GM12878 (cell line): ENCODE measurements at regions not wholly inside any gene's neighbourhood (a gene's known extent, or its start where the extent isn't known, plus 50 kb on each side); places are given as distances from the start of the nearest gene placed in this dataset.

Source experiments
- ATAC-seq: fragments of 200-7000 bp; cut with Tn5 transposase; 3 replicates; pipeline ENCODE4 v1.9.1; 2020; ENCODE audit warnings: mild to moderate bottlenecking, moderate library complexity
- BruUV-seq: library from RNA; stranded (reverse); fragments of 400-500 nt; replicated peaks from 2 replicates; lab custom pipeline; 2021; lab: Mats Ljungman, UMichigan
- CTCF ChIA-PET: fragments of 300-600 bp; sonication (Branson Sonifier 250); formaldehyde crosslinking; extraction: SDS; loops from one replicate; lab custom pipeline; 2021; ENCODE audit warnings: inconsistent platforms; lab: Yijun Ruan, JAX
- POLR2A ChIA-PET: fragments of 350-600 bp; formaldehyde crosslinking; extraction: SDS; loops from one replicate; lab custom pipeline; 2021; ENCODE audit warnings: inconsistent platforms; lab: Charles Lee
- RAD21 ChIA-PET: fragments of 300-600 bp; sonication (Branson Sonifier 250); formaldehyde crosslinking; loops from one replicate; lab custom pipeline; 2023; ENCODE audit warnings: antibody characterized with exemption; ENCODE audit not compliant: unreplicated experiment; lab: Charles Lee
- SMC1A ChIA-PET: fragments of 300-600 bp; sonication (Branson Sonifier 250); formaldehyde crosslinking; loops from one replicate; lab custom pipeline; 2023; ENCODE audit not compliant: unreplicated experiment, uncharacterized antibody; lab: Charles Lee
- DNase-seq: peaks from one replicate; pipeline ENCODE4 v3.0.0-alpha.2; 2011; ENCODE audit warnings: low read depth, low spot score
- FAIRE-seq: peaks from 3 replicates; lab custom pipeline; 2011; peaks lifted over from hg19 to GRCh38; lab: Jason Lieb, UNC
- H2AFZ ChIP-seq: 2 replicates; pipeline ENCODE4 v1.6.0; 2011; ENCODE audit warnings: low read depth, low read length, control low read depth; ENCODE audit not compliant: control insufficient read depth
- H3K27ac ChIP-seq: 2 replicates; pipeline ENCODE4 v1.5.1; 2011; ENCODE audit warnings: control low read depth; ENCODE audit not compliant: control insufficient read depth, insufficient read depth
- H3K27me3 ChIP-seq, 2 experiments: replicated peaks in 1 of 2; 2 replicates each; pipeline versions ENCODE4 v1.6.0 to v1.6.1; 2011; ENCODE audit warnings: low read length in 1 of 2; ENCODE audit not compliant: control insufficient read depth in 2 of 2, insufficient read depth in 2 of 2
- H3K36me3 ChIP-seq, 2 experiments: 2 replicates each; pipeline ENCODE4 v1.5.1; 2011; ENCODE audit warnings: low read length in 1 of 2; ENCODE audit not compliant: control insufficient read depth in 2 of 2, insufficient read depth in 2 of 2
- H3K4me1 ChIP-seq: 2 replicates; pipeline ENCODE4 v1.6.1; 2011; ENCODE audit warnings: mild to moderate bottlenecking, low read length, moderate library complexity, mixed read lengths; ENCODE audit not compliant: control insufficient read depth, insufficient read depth
- H3K4me2 ChIP-seq: 2 replicates; pipeline ENCODE4 v1.6.0; 2011; ENCODE audit warnings: control low read depth; ENCODE audit not compliant: control insufficient read depth, insufficient read depth
- H3K4me3 ChIP-seq: fragments of 200-600 bp; sonication (generic); 2 replicates; pipeline ENCODE4 v1.5.1; 2016
- H3K79me2 ChIP-seq: 2 replicates; pipeline ENCODE4 v1.6.0; 2011; ENCODE audit warnings: low read length; ENCODE audit not compliant: control insufficient read depth, insufficient read depth
- H3K9ac ChIP-seq: 2 replicates; pipeline ENCODE4 v1.8.0; 2011; ENCODE audit warnings: low read length, control low read depth, mixed read lengths; ENCODE audit not compliant: control insufficient read depth, insufficient read depth
- H3K9me3 ChIP-seq: replicated peaks from 3 replicates; pipeline ENCODE4 v1.5.1; 2011; ENCODE audit warnings: mild to moderate bottlenecking, low read length; ENCODE audit not compliant: control insufficient read depth, insufficient read depth
- H4K20me1 ChIP-seq: 2 replicates; pipeline ENCODE4 v1.6.0; 2011; ENCODE audit not compliant: control insufficient read depth, insufficient read depth
- BCL11A ChIP-seq: IDR thresholded peaks from 2 replicates; pipeline ENCODE4 v1.6.1; 2011; ENCODE audit warnings: low read depth, low read length
- CREM ChIP-seq: IDR thresholded peaks from 2 replicates; pipeline ENCODE4 v1.6.1; 2014; ENCODE audit warnings: antibody characterized with exemption, low read depth
- EZH2 ChIP-seq: IDR thresholded peaks from 2 replicates; pipeline ENCODE4 v1.6.1; 2012; ENCODE audit warnings: low read depth, mild to moderate bottlenecking, control low read depth, inconsistent platforms, low read length, borderline replicate concordance; ENCODE audit not compliant: control insufficient read depth
- HCFC1 ChIP-seq: fragments of 150-350 bp; IDR thresholded peaks from 2 replicates; pipeline ENCODE4 v1.6.1; 2014; ENCODE audit warnings: low read length
- KLF5 ChIP-seq: fragments of 450-650 bp; IDR thresholded peaks from 2 replicates; pipeline ENCODE4 v1.6.1; 2014; ENCODE audit warnings: mild to moderate bottlenecking; ENCODE audit not compliant: partially characterized antibody
- MYC ChIP-seq: IDR thresholded peaks from 2 replicates; pipeline ENCODE4 v1.6.1; 2011; ENCODE audit warnings: mild to moderate bottlenecking, low read length, moderate library complexity, inconsistent platforms; ENCODE audit not compliant: insufficient read depth, insufficient replicate concordance, insufficient read length, severe bottlenecking
- RAD51 ChIP-seq: fragments of 450-650 bp; IDR thresholded peaks from 2 replicates; pipeline ENCODE4 v1.6.1; 2016; ENCODE audit warnings: moderate library complexity, mild to moderate bottlenecking, inconsistent platforms
- RELA ChIP-seq: fragments of 450-650 bp; IDR thresholded peaks from 2 replicates; pipeline ENCODE4 v1.8.0; 2014; ENCODE audit warnings: borderline replicate concordance; ENCODE audit not compliant: partially characterized antibody
- SIX5 ChIP-seq: IDR thresholded peaks from 2 replicates; pipeline ENCODE4 v1.6.1; 2011; ENCODE audit warnings: mild to moderate bottlenecking, low read depth, low read length, moderate library complexity; ENCODE audit not compliant: severe bottlenecking
- SP1 ChIP-seq: IDR thresholded peaks from one replicate; pipeline ENCODE4 v1.6.1; 2011; ENCODE audit warnings: low read depth, low read length
- ZNF207 ChIP-seq: fragments of 450-650 bp; IDR thresholded peaks from 2 replicates; pipeline ENCODE4 v1.6.1; 2014; ENCODE audit warnings: antibody characterized with exemption, mild to moderate bottlenecking, borderline replicate concordance
- WGBS: methylation state at CpG from one replicate; pipeline ENCODE4 v1.1.6; 2016; ENCODE audit warnings: low lambda C conversion rate; ENCODE audit not compliant: insufficient replicate concordance, insufficient coverage; ENCODE audit errors: missing lambda C conversion rate; 5-methylcytosine and 5-hydroxymethylcytosine counted together
- in situ Hi-C: fragments of 300-500 bp; cut with MboI; formaldehyde crosslinking; loops from 9 replicates; pipeline ENCODE4 v1.14.3; 2018; ENCODE audit warnings: mixed read lengths
- intact Hi-C: fragments of 100-400 bp; cut with micrococcal nuclease; formaldehyde crosslinking; loops from one replicate; pipeline ENCODE4 v1.14.2; 2022; ENCODE audit not compliant: unreplicated experiment
- TF ChIP-seq, protein P1 (sequence below): IDR thresholded peaks from 2 replicates; pipeline ENCODE4 v1.6.1; 2011; ENCODE audit warnings: borderline replicate concordance, low read depth, mild to moderate bottlenecking, moderate library complexity, mixed read lengths, low read length; ENCODE audit not compliant: insufficient read depth; ENCODE audit errors: extremely low read length
- TF ChIP-seq, protein P2 (sequence below): fragments of 450-650 bp; IDR thresholded peaks from 2 replicates; pipeline ENCODE4 v1.6.1; 2014; ENCODE audit warnings: mild to moderate bottlenecking
- TF ChIP-seq, protein P3 (sequence below): IDR thresholded peaks from 2 replicates; pipeline ENCODE4 v1.6.1; 2012; ENCODE audit warnings: low read depth, low read length, improper control_type of control experiment
- TF ChIP-seq, protein P4 (sequence below): IDR thresholded peaks from 2 replicates; pipeline ENCODE4 v1.6.1; 2012; ENCODE audit warnings: low read depth, low read length, improper control_type of control experiment

DNA sequence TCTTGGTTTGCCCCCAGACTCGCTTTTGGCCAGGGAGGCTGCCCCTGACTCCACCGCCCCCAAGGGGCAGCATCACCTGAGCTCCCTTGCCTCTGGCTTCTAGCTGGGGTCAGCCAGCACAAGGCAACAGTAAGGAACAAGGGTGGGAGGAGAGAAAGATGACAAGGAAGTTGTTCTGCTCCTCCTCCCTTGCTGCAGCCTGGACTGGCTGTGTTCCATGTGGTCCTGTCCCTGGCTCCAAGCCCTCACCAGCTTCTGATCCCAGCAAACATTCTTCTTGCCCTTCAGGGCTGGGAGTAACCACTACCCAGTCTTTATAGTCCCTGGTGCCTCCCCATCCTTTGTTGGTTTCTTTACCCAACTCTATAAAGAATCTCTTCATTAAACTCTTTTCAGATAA lies 100.3 kb upstream of the SPIN1 start:
- RAD21 ChIA-PET: no interaction called here
- no peak overlapping the region for H3K4me2 ChIP-seq
- H3K4me1 ChIP-seq: no peaks in the 10 kb centered on the region
- no peak overlapping the region for H3K4me3 ChIP-seq
- CTCF ChIA-PET: no interaction called here
- BruUV-seq: no TSS peak
- no peaks in the 10 kb centered on the region for H3K79me2 ChIP-seq
- intact Hi-C loops: no loop called here
- POLR2A ChIA-PET: interaction anchor here (0.6 kb wide), 1 partner anchor 97 kb away, joined by 4 read pairs; no protein-coding TSS in a partner anchor
- DNase-seq (no peak), ATAC-seq (no peak), FAIRE-seq (no peak)
- no peak overlapping the region for H3K27ac ChIP-seq
- WGBS: 0% methylated on average over 2 of the region's 2 CpGs
- no peaks in the 10 kb centered on the region for H3K36me3 ChIP-seq
- H4K20me1 ChIP-seq: no peaks in the 10 kb centered on the region
- no peak overlapping the region for H2AFZ ChIP-seq
- in situ Hi-C loops: no loop called here
- H3K27me3 ChIP-seq: no peaks in the 10 kb centered on the region
- no peak overlapping the region for H3K9ac ChIP-seq
- no peaks in the 10 kb centered on the region; the same call in 2 of the 3 replicates for H3K9me3 ChIP-seq
- SMC1A ChIA-PET: no interaction called here
- TF ChIP-seq KLF5 (no peak), HCFC1 (no peak), MYC (no peak), RAD51 (no peak), CREM (no peak), ZNF207 (no peak), RELA (no peak), SP1 (no peak), EZH2 (no peak), BCL11A (no peak), SIX5 (no peak)
- TF ChIP-seq, protein P1, sequence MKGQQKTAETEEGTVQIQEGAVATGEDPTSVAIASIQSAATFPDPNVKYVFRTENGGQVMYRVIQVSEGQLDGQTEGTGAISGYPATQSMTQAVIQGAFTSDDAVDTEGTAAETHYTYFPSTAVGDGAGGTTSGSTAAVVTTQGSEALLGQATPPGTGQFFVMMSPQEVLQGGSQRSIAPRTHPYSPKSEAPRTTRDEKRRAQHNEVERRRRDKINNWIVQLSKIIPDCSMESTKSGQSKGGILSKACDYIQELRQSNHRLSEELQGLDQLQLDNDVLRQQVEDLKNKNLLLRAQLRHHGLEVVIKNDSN: no peak
- TF ChIP-seq, protein P2, sequence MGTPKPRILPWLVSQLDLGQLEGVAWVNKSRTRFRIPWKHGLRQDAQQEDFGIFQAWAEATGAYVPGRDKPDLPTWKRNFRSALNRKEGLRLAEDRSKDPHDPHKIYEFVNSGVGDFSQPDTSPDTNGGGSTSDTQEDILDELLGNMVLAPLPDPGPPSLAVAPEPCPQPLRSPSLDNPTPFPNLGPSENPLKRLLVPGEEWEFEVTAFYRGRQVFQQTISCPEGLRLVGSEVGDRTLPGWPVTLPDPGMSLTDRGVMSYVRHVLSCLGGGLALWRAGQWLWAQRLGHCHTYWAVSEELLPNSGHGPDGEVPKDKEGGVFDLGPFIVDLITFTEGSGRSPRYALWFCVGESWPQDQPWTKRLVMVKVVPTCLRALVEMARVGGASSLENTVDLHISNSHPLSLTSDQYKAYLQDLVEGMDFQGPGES: no peak
- TF ChIP-seq, protein P3, sequence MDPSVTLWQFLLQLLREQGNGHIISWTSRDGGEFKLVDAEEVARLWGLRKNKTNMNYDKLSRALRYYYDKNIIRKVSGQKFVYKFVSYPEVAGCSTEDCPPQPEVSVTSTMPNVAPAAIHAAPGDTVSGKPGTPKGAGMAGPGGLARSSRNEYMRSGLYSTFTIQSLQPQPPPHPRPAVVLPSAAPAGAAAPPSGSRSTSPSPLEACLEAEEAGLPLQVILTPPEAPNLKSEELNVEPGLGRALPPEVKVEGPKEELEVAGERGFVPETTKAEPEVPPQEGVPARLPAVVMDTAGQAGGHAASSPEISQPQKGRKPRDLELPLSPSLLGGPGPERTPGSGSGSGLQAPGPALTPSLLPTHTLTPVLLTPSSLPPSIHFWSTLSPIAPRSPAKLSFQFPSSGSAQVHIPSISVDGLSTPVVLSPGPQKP: no peak
- TF ChIP-seq, protein P4, sequence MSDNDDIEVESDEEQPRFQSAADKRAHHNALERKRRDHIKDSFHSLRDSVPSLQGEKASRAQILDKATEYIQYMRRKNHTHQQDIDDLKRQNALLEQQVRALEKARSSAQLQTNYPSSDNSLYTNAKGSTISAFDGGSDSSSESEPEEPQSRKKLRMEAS: no peak
